Medulla oblongata (tissue), 1 donor: ENCODE measurements at regions not wholly inside any gene's neighbourhood (a gene's known extent, or its start where the extent isn't known, plus 50 kb on each side); places are given as distances from the start of the nearest gene placed in this dataset.

ENCODE experiments used
- DNase-seq: peaks from one replicate; pipeline ENCODE4 v3.0.0-alpha.2; 2015; ENCODE audit errors: extremely low spot score

GRCh38 chr16:65896448-65897153, 469.9 kb upstream of the CDH5 start:
- DNase-seq: no peak

- DNase-seq: no peak
Measured at GRCh38 chr16:65895906-65896305, 470.6 kb upstream of the CDH5 start.

GRCh38 chr16:65895486-65895885, 471.0 kb upstream of the CDH5 start:
- DNase-seq: no peak

- DNase-seq: no peak
Measured at GRCh38 chr16:65890203-65890602, 476.3 kb upstream of the CDH5 start.

- DNase-seq: no peak
Measured at GRCh38 chr16:65889533-65889966, 476.9 kb upstream of the CDH5 start.

- DNase-seq: no peak
Measured at GRCh38 chr16:65888201-65888600, 478.3 kb upstream of the CDH5 start.

- DNase-seq: no peak
Measured at GRCh38 chr16:65884018-65884417, 482.5 kb upstream of the CDH5 start.

- DNase-seq: no peak
Measured at GRCh38 chr16:65878347-65878746, 488.1 kb upstream of the CDH5 start.

- DNase-seq: no peak
Measured at GRCh38 chr16:65876624-65877023, 489.9 kb upstream of the CDH5 start.

GRCh38 chr16:65876056-65876408, 490.5 kb upstream of the CDH5 start:
- no peak for DNase-seq

GRCh38 chr16:65875381-65876055, 491.0 kb upstream of the CDH5 start:
- no peak for DNase-seq

- no peak for DNase-seq
Measured at GRCh38 chr16:65869261-65869660, 497.2 kb upstream of the CDH5 start.

GRCh38 chr16:65867276-65867960, 499.1 kb upstream of the CDH5 start:
- no peak for DNase-seq

GRCh38 chr16:65863236-65863635, 503.3 kb upstream of the CDH5 start:
- DNase-seq: no peak

GRCh38 chr16:65861131-65861731, 505.3 kb upstream of the CDH5 start:
- DNase-seq: no peak

- no peak for DNase-seq
Measured at GRCh38 chr16:65855171-65856145, 511.0 kb upstream of the CDH5 start.

GRCh38 chr16:65846210-65846602, 520.3 kb upstream of the CDH5 start:
- DNase-seq: no peak

- DNase-seq: no peak
Measured at GRCh38 chr16:65845466-65846209, 520.9 kb upstream of the CDH5 start.

- no peak for DNase-seq
Measured at GRCh38 chr16:65843941-65844340, 522.5 kb upstream of the CDH5 start.

- no peak for DNase-seq
Measured at GRCh38 chr16:65842067-65842466, 524.4 kb upstream of the CDH5 start.

GRCh38 chr16:65838001-65838400, 528.5 kb upstream of the CDH5 start:
- DNase-seq: no peak
